WTC11 (cell line): ENCODE measurements at regions not wholly inside any gene's neighbourhood (a gene's known extent, or its start where the extent isn't known, plus 50 kb on each side); places are given as distances from the start of the nearest gene placed in this dataset.

Source experiments
- ATAC-seq: fragments of 200-7000 bp; cut with Tn5 transposase; 2 replicates; pipeline ENCODE4 v1.10.0; 2021; ENCODE audit warnings: mild to moderate bottlenecking, moderate library complexity
- CTCF ChIA-PET: fragments of 300-600 bp; sonication (Branson Sonifier 250); formaldehyde crosslinking; loops from one replicate; lab custom pipeline; 2021; ENCODE audit warnings: antibody characterized with exemption; lab: Charles Lee
- POLR2A ChIA-PET: fragments of 350-600 bp; sonication (Branson Sonifier 250); formaldehyde crosslinking; loops from one replicate; lab custom pipeline; 2021; ENCODE audit warnings: antibody characterized with exemption; lab: Charles Lee
- DNase-seq: peaks from one replicate; pipeline ENCODE4 v3.0.0; 2021; ENCODE audit warnings: low spot score
- H3K27ac Mint-ChIP-seq: 2 replicates; pipeline ENCODE4 v1.8.0; 2021; ENCODE audit warnings: mixed read lengths
- H3K27me3 Mint-ChIP-seq: 2 replicates; pipeline ENCODE4 v1.8.0; 2021; ENCODE audit warnings: low read depth, mild to moderate bottlenecking, moderate library complexity, mixed read lengths
- H3K36me3 Mint-ChIP-seq: 2 replicates; pipeline ENCODE4 v1.8.0; 2021; ENCODE audit warnings: mixed read lengths
- H3K4me1 Mint-ChIP-seq: 2 replicates; pipeline ENCODE4 v1.8.0; 2022; ENCODE audit warnings: mixed read lengths
- H3K4me3 Mint-ChIP-seq: 2 replicates; pipeline ENCODE4 v1.8.0; 2021; ENCODE audit warnings: mild to moderate bottlenecking, moderate library complexity, mixed read lengths
- H3K9me3 Mint-ChIP-seq: 2 replicates; pipeline ENCODE4 v1.8.0; 2021; ENCODE audit warnings: mixed read lengths
- AFF4 ChIP-seq: sonication (generic); formaldehyde crosslinking; IDR thresholded peaks from 2 replicates; pipeline ENCODE4 v1.8.1; 2023; ENCODE audit warnings: mild to moderate bottlenecking, missing genetic modification reagents, borderline replicate concordance
- CDX4 ChIP-seq: fragments of 250-450 bp; sonication (Bioruptor Pico); IDR thresholded peaks from 2 replicates; pipeline ENCODE4 v1.9.0; 2021; ENCODE audit warnings: moderate library complexity, mild to moderate bottlenecking, inconsistent platforms, borderline replicate concordance
- CREB1 ChIP-seq: sonication (generic); formaldehyde crosslinking; IDR thresholded peaks from 2 replicates; pipeline ENCODE4 v1.8.0; 2023; ENCODE audit warnings: mild to moderate bottlenecking, missing genetic modification reagents
- FOXP1 ChIP-seq: sonication (generic); formaldehyde crosslinking; IDR thresholded peaks from 2 replicates; pipeline ENCODE4 v1.8.0; 2022; ENCODE audit warnings: missing genetic modification reagents, mild to moderate bottlenecking, moderate library complexity, borderline replicate concordance
- GTF2I ChIP-seq: fragments of 250-450 bp; sonication (Bioruptor Pico); conservative IDR thresholded peaks from 2 replicates; pipeline ENCODE4 v1.4.0; 2021; ENCODE audit warnings: mild to moderate bottlenecking
- NFATC4 ChIP-seq: fragments of 250-450 bp; sonication (Bioruptor Pico); IDR thresholded peaks from 2 replicates; pipeline ENCODE4 v1.9.0; 2021; ENCODE audit warnings: mild to moderate bottlenecking
- NR3C1 ChIP-seq: sonication (generic); formaldehyde crosslinking; conservative IDR thresholded peaks from 2 replicates; pipeline ENCODE4 v1.8.1; 2023; ENCODE audit warnings: low read depth, mild to moderate bottlenecking, missing genetic modification reagents
- PREB ChIP-seq: sonication (generic); formaldehyde crosslinking; IDR thresholded peaks from 2 replicates; pipeline ENCODE4 v1.8.1; 2022; ENCODE audit warnings: mild to moderate bottlenecking, missing genetic modification reagents, moderate library complexity, borderline replicate concordance
- RELA ChIP-seq: sonication (generic); formaldehyde crosslinking; IDR thresholded peaks from 2 replicates; pipeline ENCODE4 v1.8.1; 2022; ENCODE audit warnings: missing genetic modification reagents, mild to moderate bottlenecking, borderline replicate concordance
- SMAD3 ChIP-seq: sonication (generic); formaldehyde crosslinking; IDR thresholded peaks from 2 replicates; pipeline ENCODE4 v1.8.0; 2022; ENCODE audit warnings: missing genetic modification reagents, mild to moderate bottlenecking, borderline replicate concordance
- SMAD4 ChIP-seq: sonication (generic); formaldehyde crosslinking; IDR thresholded peaks from 2 replicates; pipeline ENCODE4 v1.8.0; 2022; ENCODE audit warnings: mild to moderate bottlenecking, missing genetic modification reagents
- TCF7 ChIP-seq: sonication (generic); formaldehyde crosslinking; IDR thresholded peaks from 2 replicates; pipeline ENCODE4 v1.8.0; 2022; ENCODE audit warnings: mild to moderate bottlenecking, low read depth, missing genetic modification reagents, moderate library complexity
- TEAD1 ChIP-seq: sonication (generic); formaldehyde crosslinking; IDR thresholded peaks from 2 replicates; pipeline ENCODE4 v1.8.0; 2022; ENCODE audit warnings: mild to moderate bottlenecking, missing genetic modification reagents
- ZBTB21 ChIP-seq: sonication (generic); formaldehyde crosslinking; IDR thresholded peaks from 2 replicates; pipeline ENCODE4 v1.8.1; 2023; ENCODE audit warnings: mild to moderate bottlenecking, missing genetic modification reagents, borderline replicate concordance
- ZNF396 ChIP-seq: fragments of 250-450 bp; sonication (Bioruptor Pico); IDR thresholded peaks from 2 replicates; pipeline ENCODE4 v1.8.0; 2021; ENCODE audit warnings: mild to moderate bottlenecking, moderate library complexity, borderline replicate concordance
- ZNF416 ChIP-seq: fragments of 250-450 bp; sonication (Bioruptor Pico); IDR thresholded peaks from 2 replicates; pipeline ENCODE4 v1.9.0; 2021; ENCODE audit warnings: mild to moderate bottlenecking, inconsistent platforms
- ZNF425 ChIP-seq: fragments of 250-450 bp; sonication (Bioruptor Pico); conservative IDR thresholded peaks from 2 replicates; pipeline ENCODE4 v1.9.0; 2021; ENCODE audit warnings: mild to moderate bottlenecking
- TF ChIP-seq, protein P1 (sequence below): sonication (generic); formaldehyde crosslinking; IDR thresholded peaks from 2 replicates; pipeline ENCODE4 v1.8.0; 2023; ENCODE audit warnings: missing genetic modification reagents
- TF ChIP-seq, protein P2 (sequence below): sonication (generic); formaldehyde crosslinking; IDR thresholded peaks from 2 replicates; pipeline ENCODE4 v1.8.1; 2022; ENCODE audit warnings: mild to moderate bottlenecking, moderate library complexity, missing genetic modification reagents
- TF ChIP-seq, protein P3 (sequence below): sonication (generic); formaldehyde crosslinking; IDR thresholded peaks from 2 replicates; pipeline ENCODE4 v1.8.1; 2023; ENCODE audit warnings: mild to moderate bottlenecking, missing genetic modification reagents

DNA sequence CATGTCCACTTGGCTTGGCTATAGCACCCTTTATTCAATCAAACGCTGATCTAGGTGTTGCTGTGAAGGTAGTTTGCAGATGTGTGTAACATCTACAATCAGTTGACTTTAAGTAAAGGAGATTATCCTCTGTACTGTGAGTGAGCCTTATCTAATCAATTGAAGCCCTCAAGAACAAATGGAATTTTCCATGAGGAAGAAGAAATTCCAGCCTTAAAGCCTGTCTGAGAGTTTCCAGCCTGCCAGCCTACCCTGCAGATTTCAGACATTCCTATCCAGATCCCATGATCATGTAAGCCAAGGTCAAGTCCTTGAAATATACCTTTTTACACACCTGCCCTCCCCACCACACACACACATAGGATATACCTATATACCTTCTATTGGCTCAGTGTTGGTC lies 696.7 kb downstream of the MRPL39 start:
- Mint-ChIP-seq H3K27me3 (no peaks in the 10 kb centered on the region), H3K27ac (no peak overlapping the region), H3K36me3 (no peaks in the 10 kb centered on the region), H3K9me3 (peaks cover 25% of the 10 kb centered on the region), H3K4me3 (no peak overlapping the region), H3K4me1 (no peaks in the 10 kb centered on the region)
- ATAC-seq (no peak), DNase-seq (no peak)
- no peak for TF ChIP-seq ZNF396 (CRISPR knock-in tag)
- no peak for TF ChIP-seq NR3C1
- TF ChIP-seq, protein P1, sequence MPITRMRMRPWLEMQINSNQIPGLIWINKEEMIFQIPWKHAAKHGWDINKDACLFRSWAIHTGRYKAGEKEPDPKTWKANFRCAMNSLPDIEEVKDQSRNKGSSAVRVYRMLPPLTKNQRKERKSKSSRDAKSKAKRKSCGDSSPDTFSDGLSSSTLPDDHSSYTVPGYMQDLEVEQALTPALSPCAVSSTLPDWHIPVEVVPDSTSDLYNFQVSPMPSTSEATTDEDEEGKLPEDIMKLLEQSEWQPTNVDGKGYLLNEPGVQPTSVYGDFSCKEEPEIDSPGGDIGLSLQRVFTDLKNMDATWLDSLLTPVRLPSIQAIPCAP (CRISPR knock-in tag), result no peak
- TF ChIP-seq ZBTB21, result no peak
- no peak for TF ChIP-seq CREB1 (CRISPR knock-in tag)
- TF ChIP-seq CDX4 (CRISPR knock-in tag), result no peak
- TF ChIP-seq FOXP1 (CRISPR knock-in tag), result no peak
- TF ChIP-seq SMAD3, result no peak
- no peak for TF ChIP-seq ZNF425 (CRISPR knock-in tag)
- TF ChIP-seq GTF2I (CRISPR knock-in tag), result no peak
- TF ChIP-seq ZNF416, result no peak
- no peak for TF ChIP-seq PREB
- ChIA-PET CTCF (interaction anchor here (0.8 kb wide), 1 partner anchor 373 kb away, joined by 3 read pairs; no protein-coding TSS in a partner anchor), POLR2A (no interaction called here)

GRCh38 chr21:24903994-24904635 lies 703.2 kb downstream of the MRPL39 start:
- DNase-seq (no peak), ATAC-seq (no peak)
- Mint-ChIP-seq H3K4me1 (peaks cover 12% of the 10 kb centered on the region), H3K4me3 (no peak overlapping the region), H3K36me3 (no peaks in the 10 kb centered on the region), H3K9me3 (peaks cover 14% of the 10 kb centered on the region), H3K27ac (no peak overlapping the region), H3K27me3 (no peaks in the 10 kb centered on the region)
- ChIA-PET CTCF (no interaction called here), POLR2A (no interaction called here)
- TF ChIP-seq TEAD1 (CRISPR knock-in tag) (no peak), RELA (CRISPR knock-in tag) (no peak), NR3C1 (no peak), CDX4 (CRISPR knock-in tag) (no peak), NFATC4 (CRISPR knock-in tag) (no peak), SMAD4 (no peak), TCF7 (no peak), ZBTB21 (no peak), AFF4 (no peak)
- TF ChIP-seq, protein P2, sequence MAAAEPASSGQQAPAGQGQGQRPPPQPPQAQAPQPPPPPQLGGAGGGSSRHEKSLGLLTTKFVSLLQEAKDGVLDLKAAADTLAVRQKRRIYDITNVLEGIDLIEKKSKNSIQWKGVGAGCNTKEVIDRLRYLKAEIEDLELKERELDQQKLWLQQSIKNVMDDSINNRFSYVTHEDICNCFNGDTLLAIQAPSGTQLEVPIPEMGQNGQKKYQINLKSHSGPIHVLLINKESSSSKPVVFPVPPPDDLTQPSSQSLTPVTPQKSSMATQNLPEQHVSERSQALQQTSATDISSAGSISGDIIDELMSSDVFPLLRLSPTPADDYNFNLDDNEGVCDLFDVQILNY (CRISPR knock-in tag), result no peak
- TF ChIP-seq, protein P3, sequence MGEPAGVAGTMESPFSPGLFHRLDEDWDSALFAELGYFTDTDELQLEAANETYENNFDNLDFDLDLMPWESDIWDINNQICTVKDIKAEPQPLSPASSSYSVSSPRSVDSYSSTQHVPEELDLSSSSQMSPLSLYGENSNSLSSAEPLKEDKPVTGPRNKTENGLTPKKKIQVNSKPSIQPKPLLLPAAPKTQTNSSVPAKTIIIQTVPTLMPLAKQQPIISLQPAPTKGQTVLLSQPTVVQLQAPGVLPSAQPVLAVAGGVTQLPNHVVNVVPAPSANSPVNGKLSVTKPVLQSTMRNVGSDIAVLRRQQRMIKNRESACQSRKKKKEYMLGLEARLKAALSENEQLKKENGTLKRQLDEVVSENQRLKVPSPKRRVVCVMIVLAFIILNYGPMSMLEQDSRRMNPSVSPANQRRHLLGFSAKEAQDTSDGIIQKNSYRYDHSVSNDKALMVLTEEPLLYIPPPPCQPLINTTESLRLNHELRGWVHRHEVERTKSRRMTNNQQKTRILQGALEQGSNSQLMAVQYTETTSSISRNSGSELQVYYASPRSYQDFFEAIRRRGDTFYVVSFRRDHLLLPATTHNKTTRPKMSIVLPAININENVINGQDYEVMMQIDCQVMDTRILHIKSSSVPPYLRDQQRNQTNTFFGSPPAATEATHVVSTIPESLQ (CRISPR knock-in tag), result no peak
